ENCODE measurements at regions not wholly inside any gene's neighbourhood (a gene's known extent, or its start where the extent isn't known, plus 50 kb on each side); places are given as distances from the start of the nearest gene placed in this dataset.

- H3K4me3 ChIP-seq: no peak overlapping the region
- no peaks in the 10 kb centered on the region for H3K36me3 ChIP-seq (replicated peaks in 1 of 2)
- peaks cover 9 to 16% of the 10 kb centered on the region in 2 donors for H3K4me1 ChIP-seq (replicated peaks in 1 of 2)
- intact Hi-C loops (cut with DNase I): no loop called here
- H3K9me3 ChIP-seq (replicated peaks in 1 of 3): peaks cover 0 to 28% (median 9%) of the 10 kb centered on the region in 3 donors
- H3K27ac ChIP-seq: no peak overlapping the region
- TF ChIP-seq CTCF (IDR thresholded peaks at IDR 0.05): no peak
- no peak for TF ChIP-seq POLR2A (IDR thresholded peaks at IDR 0.05)
- no peaks in the 10 kb centered on the region for H3K27me3 ChIP-seq
- WGBS, 4 donors: 43 to 73% (median 48%) methylated on average over 2 of the region's 2 CpGs
- no peak for DNase-seq
These were observed 178.9 kb upstream of the ECI2 start for GRCh38 chr6:4314201-4314707.

- peak; percentile 56 to 80 (median 75) for DNase-seq
- TF ChIP-seq CTCF (IDR thresholded peaks at IDR 0.05) (peak in 4 of 6 experiments; percentile 40 to 57 (median 50)), POLR2A (IDR thresholded peaks at IDR 0.05) (no peak)
- WGBS, 4 donors: 18 to 39% (median 21%) methylated on average over 2 of the region's 2 CpGs
- Histone ChIP-seq H3K4me1 (replicated peaks in 1 of 2) (peaks cover 9 to 16% of the 10 kb centered on the region in 2 donors), H3K27ac (peak overlapping the region in 2 of 5 donors; percentile 35 to 83), H3K9me3 (replicated peaks in 1 of 3) (peaks cover 0 to 28% (median 9%) of the 10 kb centered on the region in 3 donors), H3K36me3 (replicated peaks in 1 of 2) (no peaks in the 10 kb centered on the region), H3K4me3 (no peak overlapping the region), H3K27me3 (no peaks in the 10 kb centered on the region)
- intact Hi-C loops (cut with DNase I): no loop called here
These were observed 177.8 kb upstream of the ECI2 start for GRCh38 chr6:4313044-4313686.

GRCh38 chr6:4311976-4312860 is 176.8 kb upstream of the ECI2 start:
- no peak for TF ChIP-seq CTCF (IDR thresholded peaks at IDR 0.05)
- TF ChIP-seq POLR2A (IDR thresholded peaks at IDR 0.05): no peak
- intact Hi-C loops (cut with DNase I): no loop called here
- no peaks in the 10 kb centered on the region for H3K27me3 ChIP-seq
- H3K27ac ChIP-seq: no peak overlapping the region
- H3K4me1 ChIP-seq (replicated peaks in 1 of 2): peaks cover 5 to 9% of the 10 kb centered on the region in 2 donors
- H3K4me3 ChIP-seq: no peak overlapping the region
- H3K9me3 ChIP-seq (replicated peaks in 1 of 3): peaks cover 0 to 28% (median 9%) of the 10 kb centered on the region in 3 donors
- no peaks in the 10 kb centered on the region for H3K36me3 ChIP-seq (replicated peaks in 1 of 2)
- DNase-seq: no peak

GRCh38 chr6:4309540-4309939 is 174.2 kb upstream of the ECI2 start:
- Histone ChIP-seq H3K4me3 (no peak overlapping the region), H3K27ac (no peak overlapping the region), H3K9me3 (replicated peaks in 1 of 3) (peaks cover 0 to 28% (median 9%) of the 10 kb centered on the region in 3 donors), H3K4me1 (replicated peaks in 1 of 2) (no peaks in the 10 kb centered on the region), H3K27me3 (no peaks in the 10 kb centered on the region), H3K36me3 (replicated peaks in 1 of 2) (no peaks in the 10 kb centered on the region)
- DNase-seq: no peak
- WGBS, 4 donors: 58 to 74% (median 60%) methylated on average over 3 of the region's 3 CpGs
- intact Hi-C loops (cut with DNase I): no loop called here
- no peak for TF ChIP-seq POLR2A (IDR thresholded peaks at IDR 0.05)
- no peak for TF ChIP-seq CTCF (IDR thresholded peaks at IDR 0.05)

All from adrenal gland (tissue), 9 donors.